ENCODE measurements at regions not wholly inside any gene's neighbourhood (a gene's known extent, or its start where the extent isn't known, plus 50 kb on each side); places are given as distances from the start of the nearest gene placed in this dataset.

- no peaks in the 10 kb centered on the region for H3K9me1 ChIP-seq (ENCODE audit: control insufficient read depth, insufficient read depth, low read length)
- no peak overlapping the region for H3K27ac ChIP-seq (ENCODE audit: extremely low read depth, low read depth, low read length)
- no peak overlapping the region for H3K4me2 ChIP-seq (ENCODE audit: insufficient read depth, low read length)
- ChIA-PET CTCF (ENCODE audit: low intra/inter-chr PET ratio) (no interaction called here), POLR2A (no interaction called here)
- H3K27me3 ChIP-seq (ENCODE audit: control insufficient read depth in 2 of 2, insufficient read depth in 2 of 2, low read length in 2 of 2): no peaks in the 10 kb centered on the region
- in situ Hi-C loops (cut with MboI) (no loop called here), intact Hi-C loops (cut with micrococcal nuclease) (no loop called here)
- no peak overlapping the region for H2AFZ ChIP-seq (ENCODE audit: low read depth, low read length)
- no peaks in the 10 kb centered on the region for H3K4me1 ChIP-seq (replicated peaks in 1 of 2; ENCODE audit: control insufficient read depth in 2 of 2, insufficient read depth in 2 of 2, low read length in 2 of 2)
- H4K20me1 ChIP-seq (replicated peaks; ENCODE audit: control insufficient read depth, insufficient read depth, low read length): no peaks in the 10 kb centered on the region
- H3K4me3 ChIP-seq: no peak overlapping the region
- no peaks in the 10 kb centered on the region for H3K36me3 ChIP-seq (ENCODE audit: control insufficient read depth, insufficient read depth, low read length)
- no peaks in the 10 kb centered on the region for H3K79me2 ChIP-seq (ENCODE audit: control insufficient read depth, insufficient read depth, low read length)
- no TSS peak for BruUV-seq (replicated peaks)
- 0% methylated on average over 2 of the region's 2 CpGs for WGBS (ENCODE audit: insufficient coverage, low coverage, missing lambda C conversion rate)
- FAIRE-seq (no peak), ATAC-seq (no peak), DNase-seq (ENCODE audit: extremely low read depth in 1 of 4, low spot score in 3 of 4) (no peak)
- H3K9ac ChIP-seq (ENCODE audit: insufficient read depth in 1 of 2, low read depth in 2 of 2, low read length in 2 of 2): no peak overlapping the region
- H3K9me3 ChIP-seq (replicated peaks; ENCODE audit: control insufficient read depth, insufficient read depth, low read depth, low read length): 0 out of 2 replicates have a peak, but pooled peaks cover 2% of the 10 kb centered on the region
- no peak for TF ChIP-seq ZFP36 (IDR thresholded peaks at IDR 0.05; ENCODE audit: low read depth, low read length, partially characterized antibody)
- TF ChIP-seq GMEB1 (CRISPR knock-in tag; IDR thresholded peaks at IDR 0.05): no peak
- TF ChIP-seq ZNF408 (CRISPR knock-in tag; IDR thresholded peaks at IDR 0.05; ENCODE audit: low read depth): no peak
- TF ChIP-seq SMC3 (conservative IDR thresholded peaks at IDR 0.05; ENCODE audit: insufficient read depth, low read depth, low read length): no peak
- TF ChIP-seq SNAPC5 (CRISPR knock-in tag; IDR thresholded peaks at IDR 0.05): no peak
- TF ChIP-seq ZNF431 (CRISPR knock-in tag; IDR thresholded peaks at IDR 0.05): no peak
- no peak for TF ChIP-seq CCNT2 (IDR thresholded peaks at IDR 0.05; ENCODE audit: borderline replicate concordance, extremely low read depth, insufficient read length, low read depth, low read length)
- no peak for TF ChIP-seq FOXK1 (CRISPR knock-in tag; IDR thresholded peaks at IDR 0.05; ENCODE audit: borderline replicate concordance)
- no peak for TF ChIP-seq MGA (IDR thresholded peaks at IDR 0.05)
- no peak for TF ChIP-seq LCOR (CRISPR knock-in tag; IDR thresholded peaks at IDR 0.05)
Observed at GRCh38 chr2:183837157-183837556, 712.9 kb downstream of the NUP35 start.
